ENCODE measurements at regions not wholly inside any gene's neighbourhood (a gene's known extent, or its start where the extent isn't known, plus 50 kb on each side); places are given as distances from the start of the nearest gene placed in this dataset.
"Not testable (repeated sequence)": the region's sequence is repeated elsewhere in the genome, so short reads cannot be mapped to it uniquely, and the experiment has no call there.

- Mint-ChIP-seq H3K9me3 (no peaks in the 10 kb centered on the region), H3K36me3 (ENCODE audit: low read depth) (no peaks in the 10 kb centered on the region), H3K4me3 (no peak overlapping the region), H3K27me3 (peaks cover 3% of the 10 kb centered on the region), H3K4me1 (no peaks in the 10 kb centered on the region), H3K27ac (no peak overlapping the region)
- no peak for DNase-seq
- intact Hi-C loops (cut with micrococcal nuclease), result no loop called here
Measured at GRCh38 chr5:36492984-36493654, 113.3 kb upstream of the SLC1A3 start.

DNA sequence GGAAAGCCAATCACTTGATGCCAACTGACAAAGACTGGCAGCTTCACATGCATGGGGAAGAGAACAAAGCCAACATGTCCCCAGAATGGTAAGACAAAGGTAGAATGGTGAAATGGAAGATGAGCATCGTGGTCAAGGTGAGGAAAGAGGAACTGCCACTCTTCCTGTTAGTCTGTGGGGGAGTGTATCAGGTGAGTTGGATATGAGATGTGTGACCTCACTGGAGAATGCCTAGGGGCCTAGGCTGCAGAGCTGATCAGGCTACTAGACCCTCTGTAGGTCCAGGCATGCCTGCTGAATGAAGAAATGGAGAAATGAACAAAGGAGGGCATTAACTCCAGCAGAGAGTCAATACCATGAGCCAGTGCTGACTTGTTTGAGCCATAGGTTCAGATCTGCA lies 112.4 kb upstream of the SLC1A3 start:
- intact Hi-C loops (cut with micrococcal nuclease), result no loop called here
- no peak for DNase-seq
- Mint-ChIP-seq H3K27me3 (peaks cover 4% of the 10 kb centered on the region), H3K4me1 (no peaks in the 10 kb centered on the region), H3K36me3 (ENCODE audit: low read depth) (no peaks in the 10 kb centered on the region), H3K9me3 (no peaks in the 10 kb centered on the region), H3K4me3 (no peak overlapping the region), H3K27ac (no peak overlapping the region)

- Mint-ChIP-seq H3K4me3 (no peak overlapping the region), H3K36me3 (ENCODE audit: low read depth) (no peaks in the 10 kb centered on the region), H3K27me3 (peaks cover 4% of the 10 kb centered on the region), H3K4me1 (no peaks in the 10 kb centered on the region), H3K9me3 (no peaks in the 10 kb centered on the region), H3K27ac (no peak overlapping the region)
- no peak for DNase-seq
- intact Hi-C loops (cut with micrococcal nuclease), result no loop called here
Measured at GRCh38 chr5:36494841-36495601, 111.4 kb upstream of the SLC1A3 start.

- no peak overlapping the region for H3K4me3 Mint-ChIP-seq
- no peak overlapping the region for H3K27ac Mint-ChIP-seq
- H3K27me3 Mint-ChIP-seq, result peaks cover 4% of the 10 kb centered on the region
- H3K36me3 Mint-ChIP-seq (ENCODE audit: low read depth), result no peaks in the 10 kb centered on the region
- no peaks in the 10 kb centered on the region for H3K4me1 Mint-ChIP-seq
- H3K9me3 Mint-ChIP-seq, result no peaks in the 10 kb centered on the region
- no peak for DNase-seq
- intact Hi-C loops (cut with micrococcal nuclease), result no loop called here
Measured at GRCh38 chr5:36495611-36496010, 110.8 kb upstream of the SLC1A3 start.

- no peak overlapping the region for H3K27ac Mint-ChIP-seq
- H3K36me3 Mint-ChIP-seq (ENCODE audit: low read depth), result no peaks in the 10 kb centered on the region
- DNase-seq, result no peak
- no peaks in the 10 kb centered on the region for H3K4me1 Mint-ChIP-seq
- no peak overlapping the region for H3K4me3 Mint-ChIP-seq
- intact Hi-C loops (cut with micrococcal nuclease), result no loop called here
- H3K9me3 Mint-ChIP-seq, result no peaks in the 10 kb centered on the region
- H3K27me3 Mint-ChIP-seq, result peaks cover 4% of the 10 kb centered on the region
Measured at GRCh38 chr5:36496471-36496870, 109.9 kb upstream of the SLC1A3 start.

GRCh38 chr5:36502608-36503007 lies 103.8 kb upstream of the SLC1A3 start:
- no peaks in the 10 kb centered on the region for H3K9me3 Mint-ChIP-seq
- H3K27me3 Mint-ChIP-seq, result peaks cover 1% of the 10 kb centered on the region
- peaks cover 2% of the 10 kb centered on the region for H3K4me1 Mint-ChIP-seq
- intact Hi-C loops (cut with micrococcal nuclease), result no loop called here
- no peak for DNase-seq
- no peak overlapping the region for H3K27ac Mint-ChIP-seq
- no peaks in the 10 kb centered on the region for H3K36me3 Mint-ChIP-seq (ENCODE audit: low read depth)
- H3K4me3 Mint-ChIP-seq, result no peak overlapping the region

- DNase-seq, result no peak
- Mint-ChIP-seq H3K4me1 (peaks cover 2% of the 10 kb centered on the region), H3K27ac (no peak overlapping the region), H3K27me3 (peaks cover 2% of the 10 kb centered on the region), H3K9me3 (no peaks in the 10 kb centered on the region), H3K4me3 (no peak overlapping the region), H3K36me3 (ENCODE audit: low read depth) (no peaks in the 10 kb centered on the region)
- intact Hi-C loops (cut with micrococcal nuclease), result loop anchor here (5.0 kb wide), 1 partner anchor 187 kb away; no protein-coding TSS in a partner anchor
Measured at GRCh38 chr5:36505021-36505420, 101.4 kb upstream of the SLC1A3 start.

DNA sequence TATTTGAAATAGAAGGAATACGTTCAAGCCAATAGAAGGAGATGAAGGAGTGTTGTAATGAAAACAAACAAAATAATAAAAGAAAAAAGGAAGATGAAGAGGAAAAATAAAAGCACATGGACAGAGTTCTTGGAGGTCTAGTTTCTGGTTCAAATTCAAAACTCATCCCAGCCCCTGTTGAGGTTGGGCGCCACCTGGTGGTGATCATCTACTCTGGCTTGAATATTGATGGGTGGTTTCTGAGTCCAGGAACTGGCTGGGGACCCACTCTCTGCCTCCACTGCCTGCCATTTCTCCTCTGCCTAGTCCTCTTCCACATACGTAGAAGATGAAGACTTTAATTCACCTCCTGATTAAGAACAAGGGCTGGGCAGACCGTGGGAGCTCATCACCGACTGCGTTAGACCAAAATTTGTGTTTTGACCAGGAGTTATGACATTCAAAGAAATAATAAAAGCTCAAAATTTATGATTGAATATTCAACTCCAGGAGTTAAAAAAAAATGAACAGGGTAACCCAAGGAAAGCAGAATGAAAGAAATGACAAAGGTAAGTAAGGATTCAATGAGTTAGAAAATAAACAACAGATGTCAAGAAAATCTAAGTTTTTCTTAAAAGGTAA lies 99.0 kb upstream of the SLC1A3 start:
- H3K27ac Mint-ChIP-seq, result no peak overlapping the region
- H3K4me3 Mint-ChIP-seq, result no peak overlapping the region
- peaks cover 2% of the 10 kb centered on the region for H3K4me1 Mint-ChIP-seq
- intact Hi-C loops (cut with micrococcal nuclease), result loop anchor here (1.0 to 5.0 kb wide), 4 partner anchors 93 to 428 kb away; no protein-coding TSS in a partner anchor
- H3K27me3 Mint-ChIP-seq, result peaks cover 10% of the 10 kb centered on the region
- peak; percentile 91 for DNase-seq
- H3K9me3 Mint-ChIP-seq, result no peaks in the 10 kb centered on the region
- no peaks in the 10 kb centered on the region for H3K36me3 Mint-ChIP-seq (ENCODE audit: low read depth)

DNA sequence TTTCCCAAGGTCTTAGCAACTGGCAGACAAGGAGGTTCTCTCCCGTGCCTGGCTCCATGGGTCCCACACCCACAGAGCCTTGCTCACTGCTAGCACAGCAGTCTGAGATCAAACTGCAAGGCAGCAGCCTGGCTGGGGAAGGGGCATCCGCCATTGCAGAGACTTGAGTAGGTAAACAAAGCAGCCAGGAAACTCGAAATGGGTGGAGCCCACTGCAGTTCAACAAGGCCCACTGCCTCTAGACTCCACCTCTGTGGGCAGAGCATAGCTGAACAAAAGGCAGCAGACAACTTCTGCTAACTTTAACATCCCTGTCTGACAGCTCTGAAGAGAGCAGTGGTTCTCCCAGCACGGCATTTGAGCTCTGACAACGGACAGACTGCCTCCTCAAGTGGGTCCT lies 98.1 kb upstream of the SLC1A3 start:
- H3K27me3 Mint-ChIP-seq; H3K27ac Mint-ChIP-seq; H3K4me3 Mint-ChIP-seq; H3K9me3 Mint-ChIP-seq; H3K4me1 Mint-ChIP-seq; H3K36me3 Mint-ChIP-seq (ENCODE audit: low read depth): not testable (repeated sequence)
- intact Hi-C loops (cut with micrococcal nuclease), result loop anchor here (5.0 kb wide), 1 partner anchor 184 kb away; no protein-coding TSS in a partner anchor
- DNase-seq, result peak; percentile 56

DNA sequence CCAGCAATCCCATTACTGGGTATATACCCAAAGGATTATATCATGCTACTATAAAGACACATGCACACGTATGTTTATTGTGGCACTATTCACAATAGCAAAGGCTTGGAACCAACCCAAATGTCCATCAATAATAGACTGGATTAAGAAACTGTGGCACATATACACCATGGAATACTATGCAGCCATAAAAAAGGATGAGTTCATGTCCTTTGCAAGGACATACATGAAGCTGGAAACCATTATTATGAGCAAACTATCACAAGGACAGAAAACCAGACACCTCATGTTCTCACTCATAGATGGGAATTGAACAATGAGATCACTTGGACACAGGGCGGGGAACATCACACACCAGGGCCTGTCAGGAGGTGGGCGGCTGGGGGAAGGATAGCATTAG lies 92.8 kb upstream of the SLC1A3 start:
- H3K4me3 Mint-ChIP-seq; H3K27me3 Mint-ChIP-seq; H3K4me1 Mint-ChIP-seq; DNase-seq; H3K36me3 Mint-ChIP-seq (ENCODE audit: low read depth); intact Hi-C loops (cut with micrococcal nuclease); H3K27ac Mint-ChIP-seq; H3K9me3 Mint-ChIP-seq: not testable (repeated sequence)

DNA sequence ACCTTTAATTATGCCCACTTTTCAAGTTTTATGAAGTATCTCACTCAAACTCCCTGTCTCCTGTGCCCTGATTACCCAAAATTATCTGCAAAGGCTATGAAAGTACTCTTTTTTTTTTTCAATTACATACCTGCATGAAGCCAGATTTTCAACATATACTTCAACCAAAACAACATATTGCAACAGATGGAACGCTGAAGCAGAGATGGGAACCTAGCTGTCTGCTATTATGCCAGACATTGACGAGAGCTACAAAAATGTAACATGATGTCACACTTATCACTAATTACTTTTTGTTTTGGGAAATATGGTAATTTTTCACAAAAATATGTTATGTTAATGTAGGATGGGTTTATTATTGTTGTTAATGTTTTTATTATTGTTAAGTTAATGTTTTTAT lies 86.5 kb upstream of the SLC1A3 start:
- H3K4me3 Mint-ChIP-seq, result no peak overlapping the region
- no peak for DNase-seq
- no peaks in the 10 kb centered on the region for H3K36me3 Mint-ChIP-seq (ENCODE audit: low read depth)
- intact Hi-C loops (cut with micrococcal nuclease), result no loop called here
- H3K9me3 Mint-ChIP-seq, result no peaks in the 10 kb centered on the region
- no peak overlapping the region for H3K27ac Mint-ChIP-seq
- no peaks in the 10 kb centered on the region for H3K27me3 Mint-ChIP-seq
- H3K4me1 Mint-ChIP-seq, result no peaks in the 10 kb centered on the region

DNA sequence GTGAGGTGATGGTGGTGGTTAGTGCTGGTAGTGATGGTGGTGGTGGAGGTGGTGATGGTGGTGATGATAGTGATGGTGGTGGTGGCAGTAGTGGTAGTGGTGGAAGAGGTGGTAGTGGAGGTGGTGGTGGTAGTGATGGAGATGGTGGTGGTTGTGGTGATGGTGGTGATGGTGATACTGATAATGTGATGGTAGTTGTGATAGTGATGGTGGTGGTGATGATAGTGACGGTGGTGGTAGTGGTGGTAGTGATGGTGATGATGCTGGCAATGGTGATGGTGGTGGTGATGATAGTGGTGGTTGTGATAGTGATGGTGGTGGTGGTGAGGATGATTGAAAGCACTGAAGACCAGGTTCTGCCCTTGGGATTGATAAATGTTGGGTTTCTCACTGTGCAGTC lies 85.2 kb upstream of the SLC1A3 start:
- H3K9me3 Mint-ChIP-seq, result no peaks in the 10 kb centered on the region
- no peaks in the 10 kb centered on the region for H3K36me3 Mint-ChIP-seq (ENCODE audit: low read depth)
- intact Hi-C loops (cut with micrococcal nuclease), result no loop called here
- H3K27me3 Mint-ChIP-seq, result no peaks in the 10 kb centered on the region
- H3K4me1 Mint-ChIP-seq, result no peaks in the 10 kb centered on the region
- DNase-seq, result no peak
- no peak overlapping the region for H3K4me3 Mint-ChIP-seq
- H3K27ac Mint-ChIP-seq, result no peak overlapping the region

DNA sequence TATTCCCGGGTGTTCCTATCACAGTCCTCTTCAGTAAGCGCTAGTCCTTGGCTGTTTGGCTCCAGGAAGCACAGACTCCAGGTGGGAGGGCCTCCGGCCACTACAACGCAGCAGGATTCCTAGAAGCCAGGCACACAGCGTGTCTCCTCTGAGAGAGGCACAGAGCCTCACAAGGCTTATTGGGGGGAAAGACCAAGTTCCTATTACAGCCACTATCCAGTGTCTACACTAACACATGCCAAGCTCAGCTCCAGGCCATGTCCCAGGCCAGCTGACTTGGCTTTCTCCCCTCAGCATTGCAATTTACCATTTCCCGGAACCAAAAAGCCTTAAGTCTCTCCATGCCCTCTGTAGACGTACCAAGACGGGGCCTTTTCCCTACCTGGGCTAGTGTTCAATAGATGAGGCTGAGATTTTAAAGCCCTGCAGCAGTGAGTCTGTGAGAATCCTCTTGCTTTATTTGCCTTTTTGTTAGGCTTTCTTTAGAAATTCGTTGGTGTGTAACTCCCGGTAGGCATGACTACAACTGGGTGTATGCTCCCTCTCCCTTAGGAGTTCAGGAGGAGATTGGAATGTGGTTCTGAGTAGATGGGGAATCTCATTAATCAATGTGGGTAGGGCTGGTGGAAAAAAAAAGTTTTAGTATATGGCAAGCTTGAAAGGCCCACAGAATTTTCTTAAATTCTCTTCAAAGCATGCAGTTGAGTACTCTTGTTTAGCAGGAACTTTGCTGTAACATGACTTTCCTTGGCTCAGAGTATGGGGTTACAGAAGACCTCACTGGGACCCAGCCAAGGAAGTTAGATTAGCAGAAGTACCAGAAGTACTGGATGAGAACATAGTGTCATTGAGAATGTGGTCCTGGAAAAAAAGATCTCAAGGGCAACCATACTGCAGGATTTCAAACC lies 84.3 kb upstream of the SLC1A3 start:
- no peaks in the 10 kb centered on the region for H3K4me1 Mint-ChIP-seq
- DNase-seq, result no peak
- intact Hi-C loops (cut with micrococcal nuclease), result no loop called here

DNA sequence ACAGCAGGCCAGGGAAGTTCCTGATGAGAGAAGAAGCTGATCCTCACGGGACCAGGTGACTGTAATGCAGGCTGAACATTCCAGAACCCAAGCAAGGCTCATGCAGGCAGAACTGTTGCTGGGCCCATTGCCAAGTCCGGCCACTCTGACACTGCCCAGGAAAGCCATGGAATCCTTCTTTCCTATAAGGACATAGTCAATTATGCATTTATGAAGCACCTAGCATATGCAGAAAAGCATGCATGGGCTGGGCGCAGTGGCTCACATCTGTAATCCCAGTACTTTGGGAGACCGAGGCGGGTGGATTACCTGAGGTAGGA lies 83.7 kb upstream of the SLC1A3 start:
- intact Hi-C loops (cut with micrococcal nuclease), result no loop called here
- Mint-ChIP-seq H3K9me3 (no peaks in the 10 kb centered on the region), H3K4me3 (no peak overlapping the region), H3K27me3 (no peaks in the 10 kb centered on the region), H3K27ac (no peak overlapping the region), H3K4me1 (no peaks in the 10 kb centered on the region), H3K36me3 (ENCODE audit: low read depth) (no peaks in the 10 kb centered on the region)
- DNase-seq, result no peak

More for the DNA sequence above, 84.3 kb upstream of the SLC1A3 start:
- no peak overlapping the region for H3K4me3 Mint-ChIP-seq
- H3K27ac Mint-ChIP-seq, result no peak overlapping the region
- no peaks in the 10 kb centered on the region for H3K9me3 Mint-ChIP-seq
- H3K27me3 Mint-ChIP-seq, result no peaks in the 10 kb centered on the region
- H3K36me3 Mint-ChIP-seq (ENCODE audit: low read depth), result no peaks in the 10 kb centered on the region
